RPMI8226 (cell line): ENCODE measurements at regions not wholly inside any gene's neighbourhood (a gene's known extent, or its start where the extent isn't known, plus 50 kb on each side); places are given as distances from the start of the nearest gene placed in this dataset.

ENCODE experiments used
- DNase-seq: peaks from one replicate; pipeline ENCODE4 v3.0.0-alpha.2; 2015

DNA sequence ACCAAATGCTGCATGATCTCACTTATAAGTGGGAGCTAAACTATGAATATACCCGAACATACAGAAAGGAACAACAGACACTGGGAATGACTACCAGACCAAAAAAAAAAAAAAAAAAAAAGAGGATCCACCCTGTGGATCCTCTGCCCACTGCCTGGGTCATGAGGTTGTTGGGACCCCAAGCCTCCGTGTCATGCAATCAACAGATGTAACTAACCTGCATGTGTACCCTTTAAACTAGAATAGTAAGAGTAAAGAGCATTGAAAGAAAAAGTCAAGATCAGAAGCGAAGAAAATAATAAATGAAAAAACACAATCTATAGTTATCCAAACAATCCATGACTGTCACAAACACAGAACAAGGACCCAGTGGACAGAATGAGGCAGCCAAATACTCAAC lies 109.5 kb upstream of the TOP3B start:
- DNase-seq = no peak

DNA sequence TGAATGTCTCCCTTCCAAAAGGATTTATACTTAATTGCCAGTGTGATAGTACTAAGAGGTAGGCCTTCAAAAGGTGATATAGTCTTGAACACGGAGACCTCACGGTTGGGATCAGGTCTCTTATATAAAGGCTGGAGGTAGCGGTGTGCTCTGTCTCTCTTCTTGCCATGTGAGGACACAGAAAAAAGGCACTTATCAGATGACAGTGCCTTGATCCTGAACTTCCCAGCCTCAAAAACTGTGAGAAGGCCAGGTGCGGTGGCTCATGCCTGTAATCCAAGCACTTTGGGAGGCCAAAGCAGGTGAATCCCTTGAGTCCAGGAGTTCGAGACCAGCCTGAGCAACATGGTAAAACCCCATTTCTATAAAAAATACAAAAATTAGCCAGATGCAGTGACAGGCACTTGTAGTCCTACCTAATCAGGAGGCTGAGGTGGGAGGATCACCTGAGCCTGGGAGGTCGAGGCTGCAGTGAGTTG lies 108.9 kb upstream of the TOP3B start:
- DNase-seq = no peak

DNA sequence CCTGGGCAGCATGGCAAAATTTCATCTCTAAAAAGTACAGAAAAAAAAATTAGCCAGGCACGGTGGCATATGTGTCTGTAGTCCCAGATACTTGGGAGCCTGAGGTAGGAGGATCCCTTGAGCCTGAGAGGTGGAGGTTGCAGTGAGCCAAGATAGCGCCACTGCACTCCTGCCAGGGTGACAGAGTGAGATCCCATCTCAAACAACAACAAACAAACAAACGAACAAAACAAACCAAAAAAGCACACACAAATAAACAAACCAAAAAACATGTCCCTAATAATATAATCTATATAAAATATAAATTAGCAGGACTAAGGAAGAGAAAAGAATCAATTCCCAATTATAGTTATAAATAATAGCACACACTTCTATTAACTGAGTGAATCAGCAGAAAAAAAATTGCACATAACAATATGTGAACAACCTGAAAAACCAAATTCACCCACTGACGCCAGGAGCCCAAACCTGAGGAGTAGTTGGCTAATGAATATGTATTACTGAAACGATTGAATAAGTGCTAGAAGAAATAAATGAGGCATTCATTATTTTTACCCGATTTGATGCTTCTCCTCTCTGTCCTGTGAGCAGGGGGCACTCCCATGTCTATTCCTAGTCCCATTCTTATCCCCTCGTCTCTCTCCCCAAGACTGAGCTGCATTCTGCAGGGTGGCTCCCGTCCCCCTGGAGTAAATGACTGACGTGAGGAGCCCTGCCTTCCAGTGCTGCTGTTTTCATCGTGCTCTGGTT lies 108.2 kb upstream of the TOP3B start:
- DNase-seq = no peak

DNA sequence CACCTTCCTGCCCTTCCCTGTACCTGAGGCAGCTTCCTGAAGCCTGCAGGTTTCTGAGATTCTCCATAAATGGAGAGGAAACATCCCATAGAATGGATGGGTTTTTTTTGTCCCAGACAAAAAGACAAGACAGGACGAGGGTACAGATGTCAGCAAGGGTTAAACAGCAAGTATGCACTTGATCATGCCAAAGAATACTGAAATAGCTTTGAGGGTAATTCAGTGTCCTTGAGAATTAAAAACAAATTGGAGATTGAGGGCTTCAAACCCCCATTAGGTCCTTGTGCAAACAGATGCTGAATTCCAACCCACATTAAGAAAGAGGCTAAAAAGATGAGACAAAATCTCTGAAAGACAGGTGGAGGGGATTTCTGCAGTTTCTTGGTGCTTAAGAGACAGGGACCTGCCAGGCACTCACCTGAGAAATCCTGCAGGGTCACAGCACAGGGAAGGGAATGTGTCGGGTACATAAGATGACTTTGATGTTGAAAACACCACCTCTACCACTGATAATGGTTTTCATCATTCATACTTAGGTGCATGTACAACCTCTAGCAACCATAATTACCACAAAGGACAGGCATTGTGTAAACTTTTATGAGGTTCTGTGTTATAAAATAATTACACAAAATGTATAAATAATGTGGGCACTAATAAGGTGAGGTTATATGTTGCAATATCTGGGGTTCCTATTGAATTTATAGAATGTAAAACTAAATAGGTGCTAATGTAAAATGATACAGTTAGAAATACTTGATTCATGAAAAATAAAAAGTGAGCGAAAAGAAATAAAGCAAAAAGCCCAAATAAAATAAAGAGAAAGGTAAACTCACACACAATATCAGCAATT lies 107.1 kb upstream of the TOP3B start:
- no peak for DNase-seq

DNA sequence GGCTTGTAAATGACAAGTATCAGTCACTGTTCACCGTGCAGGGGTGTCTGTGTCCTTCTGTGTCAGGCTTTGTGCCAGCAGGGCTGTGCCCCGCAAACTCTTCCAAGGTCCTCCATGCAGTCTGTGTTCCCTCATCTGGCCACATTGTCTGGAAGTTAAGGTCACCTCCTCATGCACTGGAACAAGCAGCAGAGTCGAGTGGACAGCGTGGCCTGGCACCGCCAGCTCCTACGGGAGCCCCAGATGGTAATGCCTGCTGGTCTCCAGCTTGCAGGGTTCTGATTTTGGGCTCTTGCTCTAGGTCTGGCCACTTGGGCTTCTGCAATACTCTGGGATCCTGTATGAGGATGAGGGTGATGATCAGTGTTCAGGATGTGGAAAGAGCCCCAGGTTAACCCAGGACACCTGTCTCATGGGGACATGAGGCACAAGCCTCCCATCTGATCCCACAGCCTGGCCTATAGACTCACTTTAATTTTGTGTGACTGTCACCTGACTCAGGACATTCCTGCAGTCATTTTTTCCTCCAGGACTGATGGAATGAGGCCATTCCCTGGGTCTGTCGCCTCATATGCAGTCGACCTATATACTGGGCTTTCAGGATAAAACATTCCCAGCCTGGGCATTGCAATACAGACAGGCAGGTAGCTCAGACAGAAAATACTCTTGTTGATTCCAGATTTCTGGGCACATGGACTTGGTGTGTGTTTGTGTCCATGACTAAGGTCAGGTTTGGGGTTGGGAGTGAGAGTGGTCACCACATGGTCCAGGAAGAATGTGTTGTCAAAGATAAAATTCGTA lies 106.3 kb upstream of the TOP3B start:
- DNase-seq = no peak

DNA sequence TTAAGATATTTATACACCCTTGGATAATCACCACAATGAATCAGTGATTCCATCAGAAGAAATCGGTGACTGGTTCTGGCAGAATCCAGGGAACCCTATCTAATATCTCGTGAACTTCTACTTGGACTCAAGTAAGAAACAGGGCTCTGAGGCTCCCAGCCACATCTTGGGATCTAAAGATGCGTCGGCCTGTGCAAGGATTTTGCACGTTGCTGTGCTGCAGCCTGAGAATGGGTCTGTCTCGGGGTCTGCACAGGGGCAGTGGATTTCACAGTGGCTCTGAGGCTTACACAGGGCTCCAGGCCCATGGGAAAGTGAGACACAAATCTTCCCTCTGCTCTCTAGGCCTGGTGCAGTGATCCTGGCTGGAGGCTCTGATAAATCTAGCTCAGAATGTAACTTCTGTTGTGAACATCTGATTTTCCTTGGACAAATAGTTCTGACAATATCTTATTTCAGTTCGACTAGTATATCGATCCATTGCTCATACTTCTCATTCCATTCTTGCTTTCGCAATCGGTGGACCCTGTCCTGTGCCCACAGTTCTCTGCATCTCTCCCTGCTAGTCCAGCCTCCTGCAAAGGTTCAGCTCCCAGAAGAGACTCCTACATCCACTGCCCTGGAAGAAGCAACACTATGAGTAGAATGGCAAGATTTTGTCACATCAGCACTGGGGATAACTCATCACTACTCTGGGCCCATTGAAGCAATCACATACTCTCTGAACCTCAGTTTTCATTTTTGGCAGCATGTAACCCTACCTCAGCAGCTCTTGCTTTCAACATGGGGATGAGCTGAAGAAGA lies 105.5 kb upstream of the TOP3B start:
- no peak for DNase-seq

DNA sequence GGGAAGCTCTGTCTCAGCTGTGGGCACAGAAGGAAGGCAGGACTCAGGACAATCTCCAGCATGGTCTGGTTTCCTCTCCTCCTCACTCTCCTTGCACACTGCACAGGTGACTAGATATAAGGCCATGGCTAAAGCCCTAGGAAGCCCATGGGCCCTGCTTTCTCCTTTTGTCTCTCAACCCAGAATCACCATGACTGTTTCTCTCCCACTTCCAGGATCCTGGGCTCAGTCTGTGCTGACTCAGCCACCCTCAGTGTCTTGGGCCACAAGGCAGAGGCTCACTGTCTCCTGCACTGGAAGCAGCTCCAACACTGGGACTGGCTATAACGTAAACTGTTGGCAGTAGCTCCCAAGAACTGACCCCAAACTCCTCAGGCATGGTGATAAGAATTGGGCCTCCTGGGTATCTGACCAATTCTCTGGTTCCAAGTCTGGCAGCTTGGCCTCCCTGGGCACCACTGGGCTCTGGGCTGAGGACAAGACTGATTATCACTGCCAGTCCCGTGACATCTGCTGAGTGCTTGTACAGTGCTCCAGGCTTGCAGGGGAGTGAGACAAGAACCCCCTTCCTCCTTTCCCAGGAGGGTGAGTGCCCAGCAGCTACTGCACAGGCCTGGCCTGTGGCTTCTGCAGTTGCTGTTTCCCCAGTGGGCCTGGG lies 104.0 kb upstream of the TOP3B start:
- DNase-seq = no peak

DNA sequence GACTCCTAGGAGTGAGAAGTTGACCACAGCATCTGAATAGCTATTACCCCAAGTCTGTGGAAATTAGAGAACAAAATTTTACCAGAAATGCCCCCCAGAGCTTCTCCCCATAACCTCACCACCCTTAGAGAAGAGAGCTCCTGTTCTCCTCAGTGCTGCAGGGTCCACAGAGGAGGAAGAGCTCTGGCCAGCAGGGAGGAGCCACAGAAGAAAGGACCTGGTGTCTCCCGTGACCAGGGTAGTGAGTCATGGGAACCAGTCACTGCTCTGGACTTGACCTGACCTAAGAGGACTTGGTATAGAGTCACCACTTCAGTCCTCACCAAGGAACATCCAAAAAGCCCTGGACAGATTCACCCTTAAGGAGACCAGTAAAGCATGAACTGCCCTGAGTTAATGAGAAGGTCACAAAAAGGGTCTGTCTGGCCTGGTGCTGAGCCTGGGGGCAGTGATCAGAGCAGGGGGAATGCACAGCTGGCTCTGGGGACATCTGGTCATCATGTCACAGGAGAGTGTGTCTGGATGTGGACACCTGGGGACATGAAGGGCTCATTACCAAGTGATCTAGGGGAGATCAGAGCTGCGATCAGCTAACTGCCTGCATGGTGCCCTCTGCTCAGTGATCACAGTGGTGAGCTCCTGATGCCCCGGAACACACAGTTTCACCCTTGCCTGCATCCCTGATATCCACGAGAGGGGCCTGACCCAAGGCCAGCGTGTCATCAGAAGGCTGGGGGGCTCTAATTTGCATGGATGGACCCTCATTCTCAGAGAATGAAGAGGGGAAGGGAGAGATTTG lies 103.3 kb upstream of the TOP3B start:
- no peak for DNase-seq

DNA sequence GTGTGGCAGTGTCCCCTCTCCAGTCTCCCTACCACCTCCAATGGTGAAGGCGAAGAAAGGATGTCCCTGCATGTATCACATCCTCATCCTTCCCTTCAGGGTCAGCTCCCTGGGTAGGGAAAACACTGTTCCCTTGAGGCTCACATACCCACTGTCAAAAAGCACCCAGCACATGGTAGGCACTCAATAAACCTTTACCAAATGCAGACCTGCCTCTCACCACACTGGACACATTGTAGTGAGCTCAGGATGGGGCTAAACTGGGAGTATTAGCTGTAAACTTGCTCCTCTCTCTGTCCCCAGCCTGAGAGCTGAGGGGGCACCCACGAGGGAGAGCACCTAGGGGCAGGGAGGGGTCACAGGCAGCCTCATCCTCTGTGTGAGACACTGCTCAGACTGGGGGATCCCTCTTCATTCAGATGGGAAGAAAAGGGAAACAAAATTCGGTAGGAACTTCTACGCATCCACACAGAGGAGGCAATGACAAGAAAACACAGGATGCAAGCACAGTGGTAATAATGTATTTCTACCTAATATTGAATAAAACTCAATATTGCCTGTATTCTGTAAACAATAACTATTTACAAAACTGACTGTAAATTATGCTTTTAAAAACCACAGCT lies 101.6 kb upstream of the TOP3B start:
- no peak for DNase-seq

DNA sequence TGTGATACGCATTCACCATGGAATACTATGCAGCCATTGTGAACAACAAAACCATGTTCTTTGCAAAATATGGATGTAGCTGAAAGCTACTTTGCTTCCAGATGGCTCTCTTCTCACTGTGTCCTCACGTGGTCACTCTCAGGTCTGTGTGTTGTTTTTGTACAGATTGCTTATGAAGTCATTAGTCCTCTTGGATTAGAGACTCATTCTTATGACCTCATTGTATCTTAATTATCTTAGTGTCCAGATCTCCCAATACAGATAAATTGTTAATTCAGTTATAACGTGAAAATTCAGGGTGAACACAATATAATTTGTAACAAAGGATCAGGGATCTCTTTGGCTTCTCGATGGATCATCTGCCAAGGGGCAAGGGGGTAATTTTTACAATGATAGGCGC lies 100.4 kb upstream of the TOP3B start:
- DNase-seq = no peak

DNA sequence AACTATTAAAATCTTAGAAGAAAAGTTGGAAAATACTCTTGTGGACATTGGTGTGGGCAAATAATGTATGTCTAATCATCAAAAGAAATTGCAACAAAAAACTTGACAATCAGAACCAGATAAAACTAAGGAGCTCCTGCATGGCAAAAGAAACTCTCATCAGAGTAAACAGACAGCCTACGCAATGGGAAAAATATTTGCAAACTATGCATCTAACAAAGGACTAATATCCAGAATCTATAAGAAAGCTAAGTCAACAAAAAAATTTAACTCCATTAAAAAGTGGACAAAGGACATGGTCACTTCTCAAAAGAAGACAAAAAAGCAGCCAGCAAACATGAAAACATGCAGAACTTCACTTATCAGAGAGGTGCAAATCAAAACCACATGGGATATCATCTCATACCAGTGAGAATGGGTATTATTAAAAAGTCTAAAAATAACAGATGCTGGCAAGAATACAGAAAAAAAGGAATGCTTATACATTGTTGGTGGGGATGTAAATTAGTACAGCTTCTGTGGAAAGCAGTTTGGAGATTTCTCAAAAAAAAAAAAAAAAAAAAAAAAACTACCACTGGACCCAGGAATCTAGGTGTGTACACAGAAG lies 99.7 kb upstream of the TOP3B start:
- no peak for DNase-seq

DNA sequence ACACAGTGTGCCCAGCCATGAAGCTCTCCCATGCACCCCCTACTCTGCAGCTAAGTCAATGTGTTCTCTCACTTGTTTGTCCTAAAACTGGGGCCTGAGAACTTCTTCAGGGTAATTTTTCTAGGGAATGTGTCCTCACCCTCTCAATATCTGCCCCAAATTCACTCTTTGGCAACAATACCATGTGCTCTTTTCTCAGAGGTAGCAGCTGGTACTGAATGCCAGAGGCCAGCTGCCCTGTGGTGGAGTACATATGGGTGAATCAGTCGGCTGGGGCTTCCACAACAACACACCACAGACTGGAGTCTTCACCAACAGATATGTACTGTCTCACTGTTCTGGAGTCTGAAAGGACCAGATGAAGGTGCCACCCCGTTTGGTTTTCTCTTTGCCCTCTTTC lies 97.7 kb upstream of the TOP3B start:
- no peak for DNase-seq

DNA sequence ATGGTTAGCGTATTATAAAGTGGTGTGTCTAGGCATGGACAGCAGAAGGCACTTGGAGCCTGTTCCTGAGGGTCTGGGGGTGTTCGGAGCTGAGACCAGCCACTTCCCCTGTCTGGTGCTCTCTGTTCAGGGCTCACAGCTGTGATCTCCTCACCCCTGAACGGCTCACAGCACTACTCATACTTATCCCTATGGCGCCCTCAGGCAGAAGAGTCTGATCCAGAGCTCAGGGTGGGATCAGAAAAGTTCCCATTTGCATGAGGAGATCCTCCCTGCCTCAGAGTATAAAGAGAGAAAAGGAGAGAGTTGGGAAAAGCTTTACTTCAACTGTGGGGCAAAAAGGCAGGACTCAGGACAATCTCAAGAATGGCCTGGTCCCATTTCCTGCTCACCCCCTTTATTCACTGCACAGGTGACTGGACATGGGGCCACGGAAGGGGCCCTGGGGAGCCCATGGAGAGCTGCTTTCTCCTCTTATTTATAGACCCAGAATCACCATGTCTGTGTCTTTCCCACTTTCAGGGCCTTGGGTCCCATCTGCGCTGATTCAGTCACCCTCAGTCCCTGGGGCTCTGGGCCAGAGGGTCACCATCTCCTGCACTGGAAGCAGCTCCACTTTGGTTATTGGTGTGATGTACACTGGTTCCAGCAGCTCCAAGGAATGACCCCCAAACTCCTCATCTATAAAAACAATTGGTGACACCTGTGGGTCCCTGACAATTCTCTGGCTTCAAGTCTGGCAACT lies 97.0 kb upstream of the TOP3B start:
- no peak for DNase-seq

DNA sequence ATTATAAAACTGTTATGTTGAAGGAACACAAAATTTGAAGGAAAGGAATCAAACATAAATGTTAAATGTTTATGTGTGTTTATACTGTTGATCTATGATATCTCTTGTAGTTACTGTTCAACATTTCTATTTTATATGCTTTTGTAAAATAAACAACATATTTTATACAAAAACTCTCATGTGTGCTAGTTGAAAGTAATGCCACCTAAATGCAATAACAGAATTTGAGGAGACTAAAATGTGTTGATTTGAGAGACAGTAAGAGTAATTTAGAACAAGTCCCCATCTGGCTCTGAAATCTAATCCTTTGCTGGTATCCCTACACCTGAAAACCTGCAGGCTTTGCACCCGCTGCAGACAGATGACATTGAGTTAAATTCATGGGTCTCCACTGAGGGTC lies 95.7 kb upstream of the TOP3B start:
- no peak for DNase-seq

DNA sequence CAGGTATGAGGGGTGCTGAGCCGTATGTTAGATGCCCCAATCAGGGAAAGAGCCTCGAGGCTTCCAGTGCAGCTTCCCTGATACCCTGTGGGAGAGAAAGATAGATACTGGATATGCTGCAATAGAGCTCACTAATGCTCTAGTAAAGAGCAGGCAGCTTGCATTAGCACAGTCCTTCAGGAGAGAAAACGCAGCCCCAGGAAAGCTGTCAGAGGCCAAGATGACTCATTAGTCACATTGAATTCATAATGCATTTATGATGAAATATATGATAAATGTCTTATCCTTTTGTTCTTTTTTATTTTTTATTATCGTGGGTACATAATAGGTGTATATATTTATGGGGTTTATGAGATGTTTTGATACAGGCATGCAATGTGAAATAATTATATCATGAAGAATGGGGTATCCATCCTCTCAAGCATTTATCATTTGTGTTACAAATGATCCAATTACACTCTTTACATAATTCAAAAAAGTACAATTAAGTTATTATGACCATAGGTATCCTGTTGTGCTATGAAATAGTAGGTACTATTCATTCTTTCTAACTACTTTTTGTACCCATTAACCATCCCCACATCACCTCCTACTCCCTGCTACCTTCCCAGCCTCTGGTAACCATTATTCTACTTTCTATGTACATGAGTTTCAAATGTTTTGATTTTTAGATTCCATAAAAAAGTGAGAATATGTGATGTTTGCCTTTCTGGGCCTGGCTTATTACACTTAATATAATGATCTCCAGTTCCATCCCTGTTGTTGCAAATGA lies 94.5 kb upstream of the TOP3B start:
- no peak for DNase-seq

DNA sequence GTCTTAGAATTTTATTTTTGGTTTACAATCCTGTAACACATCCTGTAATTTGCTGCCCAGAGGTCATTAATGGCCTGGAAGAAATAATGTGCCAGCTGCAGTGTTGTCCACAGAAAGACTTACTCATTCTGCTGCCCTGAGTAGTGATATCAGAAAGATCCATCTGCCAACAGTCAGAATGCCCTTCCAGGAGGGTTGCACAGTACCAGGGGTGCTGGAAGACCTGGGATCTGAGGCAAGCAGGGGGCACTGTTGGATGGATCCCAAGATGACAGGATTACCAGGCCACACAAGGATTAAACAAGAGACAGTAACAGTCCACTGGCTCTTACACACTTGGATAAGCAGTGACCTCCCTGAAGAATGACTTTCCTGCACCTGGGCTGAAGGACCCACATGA lies 93.8 kb upstream of the TOP3B start:
- no peak for DNase-seq

DNA sequence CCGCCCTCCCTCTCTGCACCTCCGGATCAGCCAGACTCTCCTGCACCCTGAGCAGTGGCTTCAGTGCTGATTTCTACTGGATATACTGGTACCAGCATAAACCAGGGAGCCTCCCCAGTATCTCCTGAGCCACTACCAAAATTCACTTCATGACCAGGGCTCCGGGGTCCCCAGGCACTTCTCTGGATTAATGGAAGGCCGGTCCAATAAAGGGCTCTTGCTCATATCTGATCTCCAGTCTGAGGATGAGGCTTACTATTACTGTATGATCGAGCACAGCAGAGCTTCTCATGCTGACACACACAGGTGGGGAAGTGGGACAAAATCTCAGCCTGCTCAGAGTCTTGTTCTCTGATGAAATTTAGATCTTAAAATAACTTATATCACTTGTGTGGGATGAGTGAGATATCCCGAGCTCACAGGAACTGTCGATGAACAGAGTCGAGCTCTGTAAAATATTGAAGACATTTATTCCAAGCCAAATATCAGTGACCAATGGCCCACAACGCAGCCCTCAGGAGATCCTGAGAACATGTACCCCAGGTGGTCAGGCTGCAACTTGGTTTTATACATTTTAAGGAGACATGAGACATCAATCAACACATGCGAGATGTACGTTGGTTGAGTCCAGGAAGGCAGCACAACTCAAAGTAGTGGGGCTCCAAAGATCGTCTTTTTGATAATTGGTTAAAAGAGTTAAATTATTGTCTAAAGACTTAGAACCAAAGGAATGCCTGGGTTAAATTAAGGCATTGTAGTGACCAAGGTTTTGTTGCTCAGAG lies 93.0 kb upstream of the TOP3B start:
- no peak for DNase-seq
